SH-SY5Y (cell line): ENCODE measurements at regions not wholly inside any gene's neighbourhood (a gene's known extent, or its start where the extent isn't known, plus 50 kb on each side); places are given as distances from the start of the nearest gene placed in this dataset.

Source experiments
- GATA2 ChIP-seq: IDR thresholded peaks from 2 replicates; pipeline ENCODE4 v1.6.1; 2011; ENCODE audit warnings: mild to moderate bottlenecking, low read depth, low read length
- GATA3 ChIP-seq: IDR thresholded peaks from 2 replicates; pipeline ENCODE4 v1.6.1; 2011; ENCODE audit warnings: low read depth, mild to moderate bottlenecking, low read length, moderate library complexity

DNA sequence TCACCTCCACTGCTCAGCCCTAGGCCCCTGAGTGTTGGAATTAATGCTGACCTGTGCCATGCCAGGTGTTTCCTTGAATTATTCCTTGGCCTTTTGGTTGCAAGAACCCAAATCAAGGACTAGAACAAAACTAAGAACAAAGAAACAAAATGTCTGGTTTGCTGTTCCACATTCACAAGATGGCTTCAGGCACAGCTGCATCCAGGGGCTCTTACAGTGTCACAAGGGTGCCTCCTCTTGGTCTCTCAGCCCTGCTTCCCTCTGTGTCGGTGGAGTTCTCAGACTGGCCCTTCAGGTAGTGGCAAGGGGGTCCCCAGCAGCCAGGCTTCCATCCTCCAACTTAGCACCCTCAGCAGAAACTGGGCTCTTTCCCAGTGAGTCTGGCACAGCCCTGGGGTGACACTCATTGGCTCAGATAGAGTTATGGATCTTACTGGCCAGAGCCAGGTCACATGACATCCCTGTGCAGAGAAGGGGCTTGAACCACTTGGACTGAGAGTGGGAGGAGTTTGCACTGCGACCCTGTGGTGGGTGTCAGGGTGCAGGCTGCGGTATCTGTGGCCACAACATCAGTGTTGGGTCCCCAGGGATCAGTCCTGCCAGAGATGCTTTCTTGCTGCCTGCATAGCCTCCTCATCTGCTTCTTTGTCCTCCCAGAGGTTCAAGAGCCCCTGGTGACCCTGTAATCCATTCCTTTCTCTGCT, 427.7 kb upstream of the SULF2 start:
- TF ChIP-seq GATA2: no peak
- TF ChIP-seq GATA3: no peak
